ENCODE measurements at regions not wholly inside any gene's neighbourhood (a gene's known extent, or its start where the extent isn't known, plus 50 kb on each side); places are given as distances from the start of the nearest gene placed in this dataset.

DNA sequence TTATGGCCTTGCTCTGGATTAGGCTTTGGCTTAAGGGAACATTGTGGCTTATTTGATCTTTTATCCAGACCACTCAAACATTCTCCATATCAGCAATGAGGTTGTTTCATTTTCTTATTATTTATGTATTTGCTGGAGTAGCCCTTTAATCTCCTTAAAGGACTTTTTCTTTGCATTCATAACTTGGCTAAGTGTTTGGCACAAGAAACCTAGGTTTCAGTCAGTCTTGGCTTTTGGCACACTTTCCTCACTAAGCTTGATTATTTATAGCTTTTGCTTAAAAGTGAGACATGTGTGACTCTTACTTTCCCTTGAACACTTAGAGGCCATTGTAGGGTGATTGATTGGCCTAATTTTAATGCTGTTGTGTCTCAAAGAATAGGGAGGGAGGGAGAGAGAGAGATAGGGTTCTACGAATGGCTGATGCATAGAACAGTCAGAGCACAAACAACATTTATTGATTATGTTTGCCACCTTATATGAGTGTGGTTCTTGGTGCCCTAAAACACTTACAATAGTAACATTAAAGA lies 2265.3 kb upstream of the C9orf72 start:
- TF ChIP-seq, protein P1, sequence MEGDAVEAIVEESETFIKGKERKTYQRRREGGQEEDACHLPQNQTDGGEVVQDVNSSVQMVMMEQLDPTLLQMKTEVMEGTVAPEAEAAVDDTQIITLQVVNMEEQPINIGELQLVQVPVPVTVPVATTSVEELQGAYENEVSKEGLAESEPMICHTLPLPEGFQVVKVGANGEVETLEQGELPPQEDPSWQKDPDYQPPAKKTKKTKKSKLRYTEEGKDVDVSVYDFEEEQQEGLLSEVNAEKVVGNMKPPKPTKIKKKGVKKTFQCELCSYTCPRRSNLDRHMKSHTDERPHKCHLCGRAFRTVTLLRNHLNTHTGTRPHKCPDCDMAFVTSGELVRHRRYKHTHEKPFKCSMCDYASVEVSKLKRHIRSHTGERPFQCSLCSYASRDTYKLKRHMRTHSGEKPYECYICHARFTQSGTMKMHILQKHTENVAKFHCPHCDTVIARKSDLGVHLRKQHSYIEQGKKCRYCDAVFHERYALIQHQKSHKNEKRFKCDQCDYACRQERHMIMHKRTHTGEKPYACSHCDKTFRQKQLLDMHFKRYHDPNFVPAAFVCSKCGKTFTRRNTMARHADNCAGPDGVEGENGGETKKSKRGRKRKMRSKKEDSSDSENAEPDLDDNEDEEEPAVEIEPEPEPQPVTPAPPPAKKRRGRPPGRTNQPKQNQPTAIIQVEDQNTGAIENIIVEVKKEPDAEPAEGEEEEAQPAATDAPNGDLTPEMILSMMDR (IDR thresholded peaks at IDR 0.05; ENCODE audit: low read depth, low read length): no peak
- TF ChIP-seq EZH2phosphoT487 (IDR thresholded peaks at IDR 0.05; ENCODE audit: low read depth): no peak
